ENCODE measurements at regions not wholly inside any gene's neighbourhood (a gene's known extent, or its start where the extent isn't known, plus 50 kb on each side); places are given as distances from the start of the nearest gene placed in this dataset.
"Not testable (repeated sequence)": the region's sequence is repeated elsewhere in the genome, so short reads cannot be mapped to it uniquely, and the experiment has no call there.

DNA sequence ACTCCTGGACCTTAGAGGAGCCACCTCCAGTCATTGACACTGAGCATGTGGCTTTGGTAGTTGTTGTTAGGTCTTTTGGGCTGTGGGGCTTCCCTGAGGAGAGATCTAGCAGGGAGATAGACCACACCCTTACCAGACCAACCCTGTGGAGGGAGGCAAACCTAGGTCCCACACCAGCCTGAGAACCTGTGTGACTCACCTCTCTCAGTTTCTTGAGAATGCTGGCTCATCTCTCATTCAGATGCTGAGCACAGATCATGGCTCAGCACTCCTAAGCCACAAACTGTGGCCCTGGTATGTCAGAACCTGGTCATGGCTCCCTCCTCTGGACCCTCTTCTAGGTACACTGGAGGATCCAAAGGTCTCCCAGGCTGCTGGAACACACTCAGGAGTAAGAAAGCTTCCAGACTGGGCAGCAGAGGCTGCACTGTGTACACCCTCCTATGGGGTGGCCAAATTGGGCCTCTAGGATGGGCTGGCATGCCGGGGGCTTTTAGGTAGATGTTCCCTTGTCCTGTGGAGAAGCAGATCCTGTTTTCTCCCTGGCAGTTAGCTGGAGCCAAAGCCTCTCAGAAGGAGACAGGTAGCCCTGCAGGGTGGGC is 1294.5 kb downstream of the KHDRBS2 start:
- H3K9me3 Mint-ChIP-seq: peaks cover 34% of the 10 kb centered on the region

DNA sequence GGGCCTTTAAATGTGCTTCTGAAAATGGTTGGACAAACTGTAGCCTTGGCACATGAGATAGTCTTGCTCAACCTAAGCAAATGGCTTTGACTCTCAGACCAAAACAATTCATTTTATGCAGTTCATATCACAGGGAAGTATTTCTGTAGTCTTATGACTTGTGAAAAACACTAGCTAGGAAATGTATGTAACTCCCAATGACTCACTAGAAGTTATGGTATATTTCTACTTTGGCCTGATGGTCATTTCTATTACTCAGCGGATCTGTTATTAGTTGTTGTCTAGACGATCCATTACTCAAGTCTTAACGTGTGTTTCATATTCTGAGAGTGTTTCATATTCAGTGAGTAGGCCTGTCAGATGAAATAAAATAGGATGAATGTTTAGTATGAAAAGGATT is 1333.5 kb downstream of the KHDRBS2 start:
- no peaks in the 10 kb centered on the region for H3K9me3 Mint-ChIP-seq

More for the DNA sequence above, 1294.5 kb downstream of the KHDRBS2 start:
- H3K27me3 Mint-ChIP-seq (ENCODE audit: low read depth, poor library complexity): peaks cover 5% of the 10 kb centered on the region
- H3K27ac Mint-ChIP-seq: no peak overlapping the region
- H3K36me3 Mint-ChIP-seq (ENCODE audit: low read depth): no peaks in the 10 kb centered on the region
- H3K4me1 Mint-ChIP-seq: no peaks in the 10 kb centered on the region
- TF ChIP-seq, protein P1, sequence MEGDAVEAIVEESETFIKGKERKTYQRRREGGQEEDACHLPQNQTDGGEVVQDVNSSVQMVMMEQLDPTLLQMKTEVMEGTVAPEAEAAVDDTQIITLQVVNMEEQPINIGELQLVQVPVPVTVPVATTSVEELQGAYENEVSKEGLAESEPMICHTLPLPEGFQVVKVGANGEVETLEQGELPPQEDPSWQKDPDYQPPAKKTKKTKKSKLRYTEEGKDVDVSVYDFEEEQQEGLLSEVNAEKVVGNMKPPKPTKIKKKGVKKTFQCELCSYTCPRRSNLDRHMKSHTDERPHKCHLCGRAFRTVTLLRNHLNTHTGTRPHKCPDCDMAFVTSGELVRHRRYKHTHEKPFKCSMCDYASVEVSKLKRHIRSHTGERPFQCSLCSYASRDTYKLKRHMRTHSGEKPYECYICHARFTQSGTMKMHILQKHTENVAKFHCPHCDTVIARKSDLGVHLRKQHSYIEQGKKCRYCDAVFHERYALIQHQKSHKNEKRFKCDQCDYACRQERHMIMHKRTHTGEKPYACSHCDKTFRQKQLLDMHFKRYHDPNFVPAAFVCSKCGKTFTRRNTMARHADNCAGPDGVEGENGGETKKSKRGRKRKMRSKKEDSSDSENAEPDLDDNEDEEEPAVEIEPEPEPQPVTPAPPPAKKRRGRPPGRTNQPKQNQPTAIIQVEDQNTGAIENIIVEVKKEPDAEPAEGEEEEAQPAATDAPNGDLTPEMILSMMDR (IDR thresholded peaks at IDR 0.05): no peak
- H3K4me3 Mint-ChIP-seq: no peak overlapping the region
- no peak for DNase-seq

DNA sequence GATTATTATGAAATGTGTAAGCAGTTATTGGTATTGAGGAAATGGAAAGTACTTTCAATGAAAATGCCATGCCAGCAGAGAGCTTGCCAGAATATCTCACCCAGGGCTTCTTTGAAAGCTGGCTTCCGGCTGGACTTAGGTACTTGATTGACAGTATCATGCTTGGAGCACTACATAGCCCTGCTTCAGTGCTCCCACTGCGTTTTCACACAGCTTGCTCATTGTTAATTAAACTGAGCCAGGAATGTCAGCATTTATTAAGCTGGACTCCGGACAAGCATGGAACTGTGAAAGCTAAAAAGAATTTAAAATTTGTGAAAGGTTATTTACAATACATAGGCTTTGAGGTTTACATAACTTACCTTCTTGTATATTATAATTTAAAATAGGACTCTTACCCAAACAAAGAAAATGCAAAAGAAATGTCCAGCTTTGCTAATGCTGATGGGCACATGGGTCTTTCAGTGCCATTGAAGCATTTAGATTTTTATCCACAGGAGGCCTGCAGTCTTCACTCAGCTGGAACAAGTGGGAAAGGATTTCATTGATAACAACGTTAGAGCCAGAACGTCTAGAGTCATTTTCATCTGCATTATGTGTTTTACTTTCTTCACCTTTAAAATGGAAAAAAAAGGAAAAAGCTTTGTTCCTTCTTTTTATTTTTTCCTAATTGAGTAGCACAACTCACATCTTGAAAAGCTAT is 1335.7 kb downstream of the KHDRBS2 start:
- DNase-seq, H3K9me3 Mint-ChIP-seq: not testable (repeated sequence)

More for the DNA sequence above, 1333.5 kb downstream of the KHDRBS2 start:
- Mint-ChIP-seq H3K36me3 (ENCODE audit: low read depth) (no peaks in the 10 kb centered on the region), H3K4me3 (no peak overlapping the region), H3K4me1 (no peaks in the 10 kb centered on the region), H3K27me3 (ENCODE audit: low read depth, poor library complexity) (no peaks in the 10 kb centered on the region), H3K27ac (no peak overlapping the region)
- DNase-seq: no peak
- TF ChIP-seq, protein P1 (IDR thresholded peaks at IDR 0.05): no peak

DNA sequence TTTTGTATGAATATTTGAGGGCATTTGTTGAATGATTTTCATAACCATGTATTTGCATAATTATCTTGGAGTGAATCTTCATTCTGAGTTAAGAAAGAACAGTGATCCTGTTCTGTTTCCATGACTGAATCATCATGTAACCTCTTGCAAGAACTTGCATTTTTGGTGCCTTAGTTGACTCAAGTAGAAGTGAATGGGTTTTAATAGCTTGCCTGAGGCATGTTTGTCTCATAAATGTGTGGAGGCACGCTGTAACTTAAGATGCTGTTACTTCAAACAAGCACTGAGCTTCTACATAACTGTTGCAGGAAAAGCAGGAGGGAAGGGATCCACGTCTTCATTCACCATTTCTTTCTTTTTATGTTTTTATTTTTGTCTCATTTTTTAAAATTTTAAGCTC is 1338.6 kb downstream of the KHDRBS2 start:
- not testable (repeated sequence) for H3K9me3 Mint-ChIP-seq; H3K4me3 Mint-ChIP-seq; H3K36me3 Mint-ChIP-seq (ENCODE audit: low read depth); H3K27me3 Mint-ChIP-seq (ENCODE audit: low read depth, poor library complexity); H3K27ac Mint-ChIP-seq; H3K4me1 Mint-ChIP-seq; DNase-seq

More for the DNA sequence above, 1335.7 kb downstream of the KHDRBS2 start:
- not testable (repeated sequence) for H3K4me3 Mint-ChIP-seq; H3K27ac Mint-ChIP-seq; H3K27me3 Mint-ChIP-seq (ENCODE audit: low read depth, poor library complexity); H3K36me3 Mint-ChIP-seq (ENCODE audit: low read depth); H3K4me1 Mint-ChIP-seq

DNA sequence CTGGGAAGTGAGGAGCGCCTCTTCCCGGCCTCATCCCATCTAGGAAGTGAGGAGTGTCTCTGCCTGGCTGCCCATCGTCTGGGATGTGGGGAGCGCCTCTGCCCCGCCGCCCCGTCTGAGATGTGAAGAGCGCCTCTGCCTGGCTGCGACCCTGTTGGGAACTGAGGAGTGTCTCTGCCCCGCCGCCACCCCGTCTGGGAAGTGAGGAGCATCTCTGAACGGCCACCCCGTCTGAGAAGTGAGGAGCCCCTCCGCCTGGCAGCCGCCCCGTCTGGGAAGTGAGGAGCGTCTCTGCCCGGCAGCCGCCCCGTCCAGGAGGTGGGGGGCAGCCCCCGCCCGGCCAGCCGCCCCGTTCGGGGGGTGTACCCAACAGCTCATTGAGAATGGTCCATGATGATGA is 1341.2 kb downstream of the KHDRBS2 start:
- H3K9me3 Mint-ChIP-seq; H3K36me3 Mint-ChIP-seq (ENCODE audit: low read depth); DNase-seq; H3K27ac Mint-ChIP-seq; H3K4me1 Mint-ChIP-seq; H3K4me3 Mint-ChIP-seq; H3K27me3 Mint-ChIP-seq (ENCODE audit: low read depth, poor library complexity): not testable (repeated sequence)

DNA sequence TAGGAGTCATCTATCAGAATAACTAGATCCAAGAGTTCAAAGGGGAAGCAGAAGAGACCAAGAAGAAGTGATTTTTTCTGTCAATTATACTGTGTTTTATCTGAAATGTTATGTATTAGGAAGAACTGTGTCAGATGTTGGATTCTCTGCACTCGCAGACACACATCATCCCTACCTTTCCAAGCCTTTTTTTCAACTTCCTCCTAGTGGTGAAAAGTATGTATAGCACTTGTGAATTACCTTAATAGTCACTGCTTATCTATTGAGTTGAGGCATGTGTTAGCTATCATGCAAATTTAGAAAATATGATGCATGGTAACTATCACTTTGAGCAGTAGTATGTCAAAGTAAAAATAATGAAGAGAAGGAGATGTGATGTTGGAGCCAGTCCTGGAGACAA is 1350.1 kb downstream of the KHDRBS2 start:
- H3K4me3 Mint-ChIP-seq; H3K9me3 Mint-ChIP-seq; H3K36me3 Mint-ChIP-seq (ENCODE audit: low read depth); H3K4me1 Mint-ChIP-seq; H3K27ac Mint-ChIP-seq; H3K27me3 Mint-ChIP-seq (ENCODE audit: low read depth, poor library complexity); DNase-seq: not testable (repeated sequence)

DNA sequence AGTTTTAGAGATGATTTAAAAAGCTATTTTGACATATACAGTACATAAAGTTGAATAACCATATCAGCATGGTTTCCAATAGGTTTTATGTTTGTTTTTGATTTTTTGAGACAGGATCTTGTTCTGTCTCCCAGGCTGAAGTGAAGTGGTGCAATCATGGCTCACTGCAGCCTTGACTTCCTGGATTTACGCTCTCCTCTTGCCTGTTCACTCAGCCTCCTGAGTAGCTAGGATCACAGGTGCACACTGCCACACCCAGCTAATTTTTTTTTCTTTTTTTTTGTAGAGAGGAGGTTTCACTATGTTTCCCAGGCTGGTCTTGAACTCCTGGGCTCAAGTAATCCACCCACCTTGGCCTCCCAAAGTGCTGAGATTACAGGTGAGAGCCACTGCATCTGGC is 1366.4 kb downstream of the KHDRBS2 start:
- not testable (repeated sequence) for H3K27ac Mint-ChIP-seq; H3K27me3 Mint-ChIP-seq (ENCODE audit: low read depth, poor library complexity); H3K9me3 Mint-ChIP-seq; H3K4me3 Mint-ChIP-seq; H3K36me3 Mint-ChIP-seq (ENCODE audit: low read depth); H3K4me1 Mint-ChIP-seq; DNase-seq

DNA sequence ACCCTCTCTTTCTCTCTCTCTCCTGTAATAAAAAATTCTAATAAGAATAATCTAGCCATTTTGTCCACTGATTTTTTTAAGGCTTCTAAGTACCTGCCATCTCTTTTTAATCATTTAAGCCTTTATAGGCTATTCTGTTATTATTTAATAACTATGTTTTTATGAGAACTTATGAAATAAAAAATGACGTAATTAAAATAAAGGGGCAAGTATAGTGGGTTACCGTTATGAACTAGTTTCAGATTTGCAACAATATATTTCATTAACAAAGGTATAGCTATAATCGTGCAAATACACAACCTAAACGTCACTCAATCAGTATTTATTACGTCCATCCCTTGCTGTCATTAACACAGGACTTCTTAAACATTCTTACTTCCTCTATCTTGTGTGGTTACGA is 1382.2 kb downstream of the KHDRBS2 start:
- not testable (repeated sequence) for DNase-seq; H3K4me3 Mint-ChIP-seq; H3K27me3 Mint-ChIP-seq (ENCODE audit: low read depth, poor library complexity); H3K4me1 Mint-ChIP-seq; H3K27ac Mint-ChIP-seq; H3K36me3 Mint-ChIP-seq (ENCODE audit: low read depth)
- peaks cover 16% of the 10 kb centered on the region for H3K9me3 Mint-ChIP-seq

DNA sequence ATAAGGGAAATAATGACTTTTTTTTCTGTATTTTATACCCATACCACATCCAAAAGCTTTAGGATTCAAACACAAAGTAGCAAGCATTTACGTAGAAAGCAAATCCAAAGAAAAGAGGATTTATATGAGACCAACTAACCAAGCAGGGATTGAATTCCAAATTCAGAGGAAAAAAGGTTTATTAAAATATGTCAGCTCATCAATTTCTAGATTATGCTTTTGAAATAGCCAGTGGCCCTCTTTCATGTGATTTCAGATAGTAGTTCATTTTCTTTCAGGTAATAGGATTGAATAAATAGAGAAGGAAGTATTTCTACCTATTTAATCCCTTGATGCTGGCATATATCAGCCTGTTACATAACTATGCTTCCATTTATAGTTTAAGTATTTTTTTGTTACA is 1392.7 kb downstream of the KHDRBS2 start:
- DNase-seq; H3K4me3 Mint-ChIP-seq; H3K9me3 Mint-ChIP-seq; H3K27me3 Mint-ChIP-seq (ENCODE audit: low read depth, poor library complexity); H3K27ac Mint-ChIP-seq; H3K36me3 Mint-ChIP-seq (ENCODE audit: low read depth); H3K4me1 Mint-ChIP-seq: not testable (repeated sequence)

All from nephron progenitor cell (in vitro differentiated cells).